Sigmoid colon (tissue), 4 donors: ENCODE measurements at regions not wholly inside any gene's neighbourhood (a gene's known extent, or its start where the extent isn't known, plus 50 kb on each side); places are given as distances from the start of the nearest gene placed in this dataset.

ENCODE experiments used
- CTCF ChIP-seq, 4 experiments: fragments of 450-650 bp in 3 of 4; fragments of 200-600 bp in 1 of 4; IDR thresholded peaks; one replicate each; pipeline ENCODE4 v1.5.1; 2016 to 2019; ENCODE audit warnings: antibody characterized with exemption in 4 of 4, mild to moderate bottlenecking in 3 of 4, moderate library complexity in 2 of 4
- EP300 ChIP-seq, 4 donors: sonication (generic); formaldehyde crosslinking; IDR thresholded peaks; one replicate each; pipeline ENCODE4 v1.6.1; 2017; ENCODE audit warnings: antibody characterized with exemption in 4 of 4
- POLR2A ChIP-seq, 2 donors: fragments of 450-650 bp; IDR thresholded peaks; one replicate each; pipeline ENCODE4 v1.6.1; 2016; ENCODE audit warnings: antibody characterized with exemption in 2 of 2, mild to moderate bottlenecking in 2 of 2, moderate library complexity in 2 of 2
- POLR2AphosphoS5 ChIP-seq, 4 donors: sonication (generic); formaldehyde crosslinking; IDR thresholded peaks; one replicate each; pipeline ENCODE4 v1.6.1; 2017; ENCODE audit warnings: antibody characterized with exemption in 4 of 4

DNA sequence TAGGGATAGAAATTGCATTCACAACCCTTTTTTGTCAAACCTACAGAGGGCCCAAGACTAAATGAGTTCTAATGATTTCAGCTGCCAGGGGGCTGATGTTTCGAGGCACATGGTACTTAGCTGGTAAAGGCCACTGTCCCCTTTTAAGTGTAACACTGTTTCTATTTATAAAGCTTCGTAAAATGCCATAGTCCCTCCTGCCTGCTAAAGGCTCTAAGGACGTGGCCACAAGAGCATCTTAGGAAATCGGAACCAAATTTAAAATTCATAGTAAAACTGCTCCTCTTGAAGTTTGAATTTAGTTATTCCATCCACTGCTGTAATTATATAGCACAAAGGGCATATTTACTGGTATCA lies 170.3 kb upstream of the WWC1 start:
- TF ChIP-seq CTCF (IDR thresholded peaks at IDR 0.05) (no peak), EP300 (IDR thresholded peaks at IDR 0.05) (no peak), POLR2AphosphoS5 (IDR thresholded peaks at IDR 0.05) (no peak), POLR2A (IDR thresholded peaks at IDR 0.05) (no peak)
